ENCODE measurements at regions not wholly inside any gene's neighbourhood (a gene's known extent, or its start where the extent isn't known, plus 50 kb on each side); places are given as distances from the start of the nearest gene placed in this dataset.

DNA sequence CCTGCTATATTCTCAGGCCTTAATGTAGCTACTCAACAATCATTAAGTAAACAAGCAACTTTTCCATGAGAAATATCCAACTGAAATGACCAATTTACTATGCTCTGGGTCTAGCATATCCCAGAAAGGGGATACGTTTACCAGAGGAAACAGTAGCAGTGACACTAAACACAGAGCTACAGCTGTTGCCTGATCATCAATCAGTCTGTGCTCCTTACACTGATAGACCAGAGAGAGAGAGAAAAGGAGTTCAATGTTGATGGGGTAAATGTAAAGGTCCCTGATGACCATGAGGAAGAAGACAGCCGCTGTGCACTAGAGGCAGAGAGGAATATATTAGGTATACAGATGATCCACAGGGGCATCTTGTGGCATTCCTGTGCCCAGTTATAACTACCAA, 397.2 kb upstream of the USP15 start:
- DNase-seq = no peak

DNA sequence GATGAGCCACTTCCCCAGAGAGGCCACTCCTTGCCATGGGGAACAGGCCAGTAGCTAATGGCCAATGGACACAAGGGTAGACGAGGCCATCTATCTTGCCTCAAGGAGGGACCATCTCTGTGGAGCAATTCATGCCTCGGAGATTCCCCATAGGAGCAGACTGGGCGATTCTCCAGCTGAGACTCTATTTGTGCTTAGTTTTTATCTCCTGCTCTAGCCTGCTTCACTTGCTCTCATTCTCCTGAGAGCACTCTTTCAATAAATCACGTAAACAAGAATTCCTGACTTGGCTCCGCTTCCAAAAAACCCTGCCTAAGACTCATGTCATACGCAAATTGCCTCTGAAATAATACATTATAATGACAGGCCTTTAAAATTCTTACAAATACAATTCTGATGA, 396.4 kb upstream of the USP15 start:
- no peak for DNase-seq

DNA sequence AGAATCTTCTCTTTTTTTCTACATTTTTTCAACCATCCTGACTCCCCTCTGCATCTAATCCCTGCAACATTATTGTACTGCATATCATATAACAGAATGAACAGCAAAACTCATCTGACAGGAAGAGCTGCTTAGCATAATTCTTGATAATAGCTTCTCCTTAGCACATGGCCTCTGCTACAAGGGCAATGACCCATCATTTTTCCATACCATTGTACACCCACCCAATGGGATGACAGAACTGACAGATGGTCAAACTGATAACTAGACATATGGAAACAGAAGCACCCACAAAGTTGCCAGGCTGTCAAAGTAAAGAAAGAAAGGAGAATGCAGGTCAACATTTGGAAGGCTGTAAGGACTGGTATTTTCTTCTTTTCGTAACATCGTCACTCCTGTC, 390.4 kb upstream of the USP15 start:
- DNase-seq = no peak

DNA sequence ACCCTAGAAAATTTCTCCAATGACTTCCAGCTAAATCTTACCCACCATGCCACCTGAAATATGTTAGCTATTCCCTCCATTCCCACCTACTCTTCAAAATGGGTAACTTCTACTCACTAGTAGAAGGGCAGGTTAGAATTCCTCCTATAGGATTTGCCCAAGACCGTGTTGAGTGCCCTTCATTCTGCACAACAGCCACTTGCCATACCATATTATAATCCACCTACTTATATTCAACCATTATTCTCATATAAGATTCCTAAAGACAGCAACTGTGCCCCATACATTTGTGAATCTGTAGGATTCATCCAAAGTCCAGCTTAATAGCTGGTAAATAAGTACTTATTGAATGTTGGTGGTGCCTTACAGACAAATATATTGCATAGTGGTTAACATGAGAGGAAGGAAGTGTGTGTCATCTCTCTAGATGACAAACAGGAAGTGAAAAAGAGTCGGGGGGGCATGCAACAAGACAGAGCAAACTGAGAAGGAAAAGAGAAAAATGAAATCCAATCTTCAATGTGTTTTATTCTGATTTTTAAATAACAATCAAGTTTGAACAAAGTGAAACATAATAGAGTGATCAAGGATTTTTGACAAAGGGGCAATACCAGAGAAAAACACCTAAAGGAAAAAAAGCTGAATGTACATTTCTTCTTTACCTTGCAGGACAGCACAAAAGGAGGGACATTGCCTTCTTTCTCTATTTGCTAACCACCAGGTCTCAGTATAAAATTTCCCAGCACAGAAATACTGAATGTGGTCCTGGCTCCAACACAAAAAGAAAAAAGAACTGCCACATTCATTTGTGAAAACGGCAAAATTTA, 389.3 kb upstream of the USP15 start:
- DNase-seq = no peak

DNA sequence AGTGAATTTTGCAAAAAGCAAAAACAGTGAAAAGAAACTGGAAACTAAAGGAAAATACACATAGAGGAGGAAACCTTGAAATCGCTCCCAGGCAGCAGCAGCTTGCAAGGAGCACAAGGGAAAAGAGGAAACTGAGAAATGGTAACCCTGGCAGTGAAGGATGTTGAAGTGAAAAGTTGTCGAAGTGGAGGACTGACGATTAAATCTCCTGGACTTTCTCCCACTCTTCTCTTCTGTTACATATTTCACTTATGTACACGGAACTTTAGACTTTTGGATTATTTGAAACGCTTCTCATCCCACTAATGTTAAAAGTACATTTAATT, 388.8 kb upstream of the USP15 start:
- DNase-seq = no peak

DNA sequence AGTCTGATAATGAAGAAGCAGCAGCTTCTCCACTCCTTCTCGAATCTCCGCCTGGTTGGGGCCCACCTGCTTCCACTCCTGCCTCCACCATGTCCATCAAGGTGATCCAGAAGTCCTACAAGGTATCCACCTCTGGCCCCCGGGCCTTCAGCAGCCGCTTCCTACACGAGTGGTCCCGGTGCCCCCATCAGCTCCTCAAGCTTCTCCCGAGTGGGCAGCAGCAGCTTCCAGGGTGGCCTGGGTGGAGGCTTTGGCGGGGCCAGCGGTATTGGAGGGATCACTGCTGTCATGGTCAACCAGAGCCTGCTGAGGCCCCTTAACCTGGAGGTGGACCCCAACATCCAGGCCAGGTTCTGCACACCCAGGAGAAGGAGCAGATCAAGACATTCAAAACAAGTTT, 381.0 kb upstream of the USP15 start:
- no peak for DNase-seq

DNA sequence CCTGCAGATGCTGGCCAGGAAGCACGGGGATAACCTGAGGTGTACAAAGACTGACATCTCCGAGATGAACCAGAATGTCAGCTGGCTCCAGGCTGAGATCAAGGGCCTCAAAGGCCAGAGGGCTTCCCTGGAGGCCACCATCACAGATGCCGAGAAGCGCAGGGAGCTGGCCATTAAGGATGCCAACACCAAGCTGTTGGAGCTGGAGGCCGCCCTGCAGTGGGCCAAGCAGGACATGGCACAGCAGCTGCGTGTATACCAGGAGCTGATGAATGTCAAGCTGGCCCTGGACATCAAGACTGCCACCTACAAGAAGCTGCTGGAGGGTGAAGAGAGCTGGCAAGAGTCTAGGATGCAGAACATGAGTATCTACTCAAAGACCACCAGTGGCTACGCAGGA, 380.0 kb upstream of the USP15 start:
- no peak for DNase-seq

DNA sequence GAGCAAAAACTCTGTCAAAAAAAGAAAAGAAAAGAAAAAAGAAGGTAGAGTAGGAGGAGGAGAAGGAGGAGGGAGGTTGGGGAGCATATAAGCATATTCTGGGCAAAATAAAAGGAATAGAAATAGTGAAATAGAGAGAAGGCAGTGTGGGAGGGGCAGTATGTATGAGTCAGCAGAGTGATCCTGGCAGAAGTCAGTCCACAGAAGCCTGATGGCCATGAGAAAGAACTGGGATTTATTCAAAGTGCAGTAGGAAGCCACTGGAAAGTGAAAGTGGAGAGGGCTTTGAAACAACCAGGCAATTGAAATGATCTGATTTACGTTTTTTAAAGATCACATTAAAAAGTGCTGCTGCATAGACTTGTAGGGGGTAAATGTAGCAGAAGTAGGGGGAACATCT, 368.6 kb upstream of the USP15 start:
- no peak for DNase-seq

DNA sequence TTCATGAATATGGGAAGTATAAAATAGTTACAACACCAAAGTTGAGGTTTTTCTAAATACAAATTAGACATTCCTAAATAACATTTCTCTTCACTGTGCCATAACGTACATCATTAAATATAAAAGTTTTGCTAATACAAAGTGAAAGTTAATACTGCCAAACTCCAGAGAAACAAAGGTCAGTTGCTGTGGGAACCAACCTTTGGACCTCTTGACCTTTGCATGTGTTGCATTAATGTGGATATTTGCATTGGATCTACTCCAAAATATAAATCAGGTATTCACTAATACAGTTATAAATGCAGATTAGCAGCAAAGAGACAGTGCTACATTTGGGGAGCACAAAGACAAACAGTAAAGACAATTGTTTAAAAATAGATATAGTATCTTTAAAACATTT, 366.0 kb upstream of the USP15 start:
- no peak for DNase-seq

DNA sequence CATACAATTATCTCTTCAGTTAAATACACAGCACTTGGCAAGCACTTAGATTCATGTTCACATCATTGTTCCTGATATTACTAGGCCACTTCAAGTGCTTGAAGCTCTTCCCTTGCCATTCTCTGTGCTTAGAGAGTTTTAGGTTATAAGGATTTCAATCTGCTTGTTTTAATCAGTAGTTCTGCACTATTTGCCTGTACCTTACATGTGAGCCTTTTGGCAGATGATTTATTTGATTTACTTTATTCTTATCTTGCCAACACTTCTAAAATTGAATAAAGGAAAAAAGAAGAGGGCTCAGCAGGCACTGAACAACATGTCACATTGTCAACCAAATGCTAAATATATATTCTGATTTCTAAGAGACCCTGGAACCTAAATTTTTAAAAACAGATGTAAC, 363.8 kb upstream of the USP15 start:
- no peak for DNase-seq

DNA sequence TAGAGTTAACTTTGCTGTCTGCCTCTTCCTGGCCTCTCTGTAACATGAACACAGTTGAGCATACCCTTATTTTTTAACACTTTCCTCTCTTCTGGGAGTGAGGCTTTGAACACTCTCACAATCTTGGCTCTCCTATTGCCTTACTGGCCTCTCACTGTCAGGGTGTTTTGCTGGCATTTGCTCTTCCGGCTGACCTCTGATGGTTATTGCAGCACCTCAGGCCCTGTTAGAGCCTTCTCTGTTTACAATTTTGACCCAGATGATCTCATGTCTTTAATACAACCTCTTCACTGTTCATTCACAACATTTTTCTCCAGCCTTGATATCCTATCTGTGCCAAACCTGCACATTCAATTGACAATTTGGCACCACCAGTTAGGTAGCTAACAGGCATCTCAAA, 357.8 kb upstream of the USP15 start:
- DNase-seq = no peak

DNA sequence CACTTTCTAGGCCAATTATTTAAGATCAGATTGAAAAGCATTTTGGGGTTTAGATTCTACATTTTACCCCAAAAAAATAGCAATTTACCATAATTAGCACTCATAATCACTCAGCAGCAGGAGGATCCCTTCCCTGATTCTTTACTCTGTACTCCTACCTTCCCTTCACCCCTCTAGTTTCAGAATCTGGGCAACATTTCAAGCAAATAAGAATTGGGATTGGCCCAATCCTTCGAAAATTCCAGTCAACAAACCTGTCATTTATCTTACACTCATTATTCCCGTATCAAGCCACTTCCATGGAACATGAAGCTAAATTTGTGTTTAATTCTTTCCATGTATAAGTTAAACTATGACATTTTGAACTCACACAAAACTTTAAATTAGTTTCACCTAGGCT, 349.1 kb upstream of the USP15 start:
- DNase-seq = no peak

DNA sequence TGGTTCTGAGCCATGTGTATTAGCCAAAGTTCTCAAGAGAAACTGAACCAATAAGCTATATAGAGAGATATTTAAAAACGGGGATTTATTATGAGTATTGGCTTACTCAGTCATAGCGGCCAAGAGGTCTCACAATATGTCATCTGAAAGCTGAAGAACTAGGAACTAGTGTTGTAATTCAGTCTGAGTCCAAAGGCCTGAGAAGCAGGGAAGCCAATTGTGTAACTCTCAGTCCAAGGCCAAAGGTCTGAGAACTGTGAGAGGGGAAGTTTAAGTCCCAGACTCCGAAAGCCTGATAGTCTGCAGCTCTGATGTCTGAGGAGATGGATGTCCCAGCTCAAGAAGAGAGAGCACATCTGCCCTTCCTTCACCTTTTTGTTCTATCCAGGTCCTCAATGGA, 344.8 kb upstream of the USP15 start:
- DNase-seq = no peak

DNA sequence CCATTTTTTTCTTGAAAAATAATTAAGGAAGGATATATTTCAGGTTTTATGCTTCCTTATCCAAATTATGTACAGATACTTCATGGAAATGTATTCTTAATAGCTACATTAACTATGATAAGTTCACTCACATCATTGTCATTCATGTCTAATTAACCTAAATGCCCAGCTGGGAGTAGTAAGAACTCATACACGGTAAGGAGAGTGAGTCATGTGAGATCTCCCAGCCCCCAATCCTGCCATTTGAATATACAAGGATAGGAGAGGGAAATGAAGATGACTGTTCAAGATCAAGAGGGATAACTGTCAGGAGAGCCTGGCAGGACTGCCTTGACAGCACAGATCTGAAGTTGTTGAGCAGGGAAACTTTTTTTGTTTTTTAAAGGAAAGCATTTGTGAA, 343.4 kb upstream of the USP15 start:
- no peak for DNase-seq

DNA sequence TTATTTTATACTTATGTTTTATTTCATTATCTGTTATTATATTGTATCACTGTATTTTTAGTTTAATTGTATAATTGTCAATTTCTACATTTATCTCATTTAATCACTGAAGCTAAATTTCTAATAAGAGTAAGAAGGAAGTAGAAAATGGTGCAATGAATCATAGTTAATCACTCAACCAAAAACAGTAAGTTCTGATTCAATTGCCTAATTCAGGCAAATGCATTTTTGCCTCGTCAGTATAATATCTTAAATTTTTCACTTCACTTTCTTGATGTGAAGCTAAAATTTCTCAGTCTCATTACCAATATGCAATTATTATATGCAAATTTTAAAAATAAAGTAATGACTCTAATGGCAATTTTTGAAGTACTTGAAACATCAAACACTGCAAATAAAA, 340.5 kb upstream of the USP15 start:
- no peak for DNase-seq

DNA sequence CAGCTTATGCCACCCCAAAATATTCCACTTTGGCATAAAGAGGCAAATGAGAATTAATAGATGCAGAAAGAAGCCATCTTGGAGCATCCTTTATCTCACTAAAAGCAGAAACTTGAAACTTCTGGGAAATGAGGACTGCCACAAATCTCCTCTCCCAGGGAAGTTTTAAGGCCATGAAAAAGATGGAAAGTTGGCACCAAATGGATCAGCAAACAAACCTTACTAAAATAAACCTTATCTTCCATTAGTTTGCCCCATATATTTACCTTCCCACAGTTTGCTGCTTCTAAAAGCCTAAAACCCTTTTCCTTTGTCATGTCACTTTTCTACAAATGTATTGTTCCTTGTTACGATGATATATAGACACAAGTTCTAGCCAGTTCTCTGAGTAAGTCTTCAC, 340.0 kb upstream of the USP15 start:
- no peak for DNase-seq

DNA sequence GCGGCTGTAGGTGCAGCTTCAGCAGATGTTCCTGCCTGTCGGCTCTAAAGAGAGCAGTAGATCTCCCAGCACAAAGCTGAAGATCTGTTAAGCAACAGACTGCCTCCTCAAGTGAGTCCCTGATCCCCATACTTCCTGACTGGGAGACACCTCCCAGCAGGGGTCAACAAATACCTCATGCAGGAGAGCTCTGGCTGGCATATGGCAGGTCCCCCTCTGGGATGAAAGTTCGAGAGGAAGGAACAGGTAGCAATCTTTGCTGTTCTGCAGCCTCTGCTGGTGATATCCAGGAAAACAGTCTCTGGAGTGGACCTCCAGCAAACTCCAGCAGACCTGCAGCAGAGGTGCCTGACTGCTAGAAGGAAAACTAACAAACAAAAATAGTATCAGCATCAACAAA, 337.1 kb upstream of the USP15 start:
- no peak for DNase-seq

DNA sequence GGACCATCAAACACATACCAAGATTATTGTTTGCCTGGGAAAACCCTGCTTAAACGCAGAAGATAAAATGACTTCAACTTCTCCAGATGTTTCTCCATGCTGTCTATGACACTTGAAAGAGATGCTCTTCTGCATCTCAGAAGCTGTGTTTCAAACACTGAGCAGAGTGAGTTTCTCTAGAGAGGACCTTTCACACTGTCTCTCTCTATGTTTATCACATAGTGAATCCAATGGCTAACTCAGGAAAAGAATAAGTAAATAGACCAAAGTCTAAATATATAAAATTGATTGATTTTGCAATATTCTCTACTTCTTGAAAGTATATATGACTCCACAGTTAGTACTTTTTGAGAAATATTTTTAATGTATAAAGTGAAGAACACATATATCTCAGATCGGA, 325.6 kb upstream of the USP15 start:
- DNase-seq = no peak

DNA sequence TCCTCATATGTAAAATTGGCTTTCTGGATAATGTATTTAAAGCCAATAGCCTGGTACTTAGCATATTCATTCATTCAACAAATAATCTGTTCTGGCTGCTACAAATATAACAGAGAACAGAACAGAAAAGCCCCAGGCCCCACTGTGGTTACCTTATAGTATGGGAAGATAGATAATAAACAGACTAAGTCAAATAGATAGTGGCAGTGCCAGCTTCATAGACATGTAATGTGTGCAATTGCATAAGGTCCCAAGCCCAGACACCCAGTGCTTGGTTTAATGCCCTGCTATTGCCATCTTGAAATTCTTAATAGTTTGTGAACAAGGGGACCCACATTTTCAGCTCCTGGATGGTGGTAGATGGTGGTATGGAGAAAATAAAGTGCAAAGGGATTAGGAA, 320.2 kb upstream of the USP15 start:
- no peak for DNase-seq

DNA sequence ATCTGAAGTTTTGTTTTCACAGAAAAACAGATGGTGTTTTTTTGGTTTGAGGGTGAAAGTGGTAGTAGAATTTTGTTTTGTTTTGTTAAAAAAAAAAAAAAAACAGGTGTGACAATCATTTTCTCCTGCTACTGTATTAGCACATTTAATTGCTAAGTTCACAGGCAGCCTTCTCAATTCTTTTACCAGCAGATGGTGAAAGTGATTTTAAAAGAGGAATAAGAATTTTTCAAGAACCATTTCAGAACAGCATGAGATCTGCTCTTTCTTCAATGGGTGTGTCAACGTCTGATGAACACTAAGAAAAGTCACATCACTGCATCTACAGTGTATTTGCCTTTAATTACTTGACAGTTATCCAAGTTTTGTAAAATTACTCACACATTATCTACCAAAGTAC, 303.7 kb upstream of the USP15 start:
- DNase-seq = no peak

DNA sequence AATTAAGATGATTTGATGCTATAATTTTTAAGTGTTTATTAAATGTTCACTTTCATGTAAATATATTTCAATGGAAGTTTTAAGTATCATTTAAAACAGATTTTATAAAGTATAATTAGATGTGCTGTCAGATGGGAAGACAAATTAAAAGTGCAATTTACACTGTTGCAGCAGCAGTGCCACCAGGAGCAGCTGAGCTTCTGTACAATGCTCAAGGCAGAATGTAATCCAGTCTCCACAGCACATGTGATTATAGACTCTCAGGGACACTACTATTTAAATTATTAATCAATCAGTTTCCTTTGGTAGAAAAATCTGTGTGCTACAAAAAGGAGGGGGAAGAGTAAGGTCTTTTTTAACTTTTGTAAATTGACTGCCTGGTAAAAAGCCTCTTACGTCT, 285.7 kb upstream of the USP15 start:
- no peak for DNase-seq

DNA sequence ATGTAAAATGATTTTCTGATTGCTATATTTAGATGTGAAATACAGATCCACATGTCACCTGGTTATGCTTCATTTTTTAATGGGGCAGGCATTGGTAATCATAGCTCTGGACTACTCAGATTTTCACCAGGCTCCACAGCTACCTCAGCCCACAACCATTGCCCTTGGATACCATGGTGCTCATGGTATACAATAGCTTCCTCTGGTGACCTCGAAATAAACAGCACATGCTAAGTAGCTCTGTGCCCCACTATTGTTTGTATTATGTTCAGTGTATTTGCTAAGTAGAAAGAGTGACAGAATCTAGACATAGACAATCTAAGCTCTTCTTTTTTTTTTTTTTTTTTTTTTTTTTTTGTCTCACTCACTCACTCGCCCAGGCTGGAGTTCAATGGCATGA, 274.4 kb upstream of the USP15 start:
- DNase-seq = no peak

DNA sequence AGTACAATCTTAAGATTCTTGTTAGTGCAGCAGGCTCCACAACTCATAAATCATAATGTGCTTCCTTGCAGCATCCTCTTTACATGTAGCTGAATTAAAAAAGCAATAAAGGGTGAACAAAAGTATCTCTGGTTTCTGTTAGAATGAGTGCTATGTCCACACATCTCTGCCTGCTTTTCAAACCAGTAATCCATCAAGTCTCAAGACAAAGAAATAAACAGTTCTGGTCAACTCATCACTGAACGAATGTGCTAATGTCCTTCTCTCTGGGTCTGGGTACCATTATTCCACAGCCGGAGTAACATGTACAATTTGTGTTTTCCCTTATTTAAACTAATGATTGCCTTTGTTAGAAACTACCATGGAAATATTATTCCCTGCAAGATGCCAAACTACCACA, 273.0 kb upstream of the USP15 start:
- no peak for DNase-seq

DNA sequence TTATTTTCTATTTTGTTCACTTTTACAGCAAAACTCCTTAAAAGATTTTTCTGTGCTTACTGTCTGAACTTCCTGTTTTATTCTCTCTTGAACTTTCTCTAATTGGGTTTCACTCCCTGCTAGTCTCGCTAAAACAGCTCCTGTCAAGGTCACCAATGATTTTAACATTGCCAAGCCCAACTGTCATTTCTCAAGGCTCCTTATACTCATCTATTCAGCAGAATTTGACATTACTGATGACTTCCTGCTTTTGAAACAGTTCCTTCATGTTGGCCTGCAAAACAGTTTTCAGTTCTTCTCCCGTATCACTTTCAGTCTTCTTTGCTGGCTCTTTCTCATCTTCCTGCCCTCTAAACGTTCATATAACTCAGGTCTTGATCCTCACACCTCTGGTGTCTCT, 268.5 kb upstream of the USP15 start:
- no peak for DNase-seq

DNA sequence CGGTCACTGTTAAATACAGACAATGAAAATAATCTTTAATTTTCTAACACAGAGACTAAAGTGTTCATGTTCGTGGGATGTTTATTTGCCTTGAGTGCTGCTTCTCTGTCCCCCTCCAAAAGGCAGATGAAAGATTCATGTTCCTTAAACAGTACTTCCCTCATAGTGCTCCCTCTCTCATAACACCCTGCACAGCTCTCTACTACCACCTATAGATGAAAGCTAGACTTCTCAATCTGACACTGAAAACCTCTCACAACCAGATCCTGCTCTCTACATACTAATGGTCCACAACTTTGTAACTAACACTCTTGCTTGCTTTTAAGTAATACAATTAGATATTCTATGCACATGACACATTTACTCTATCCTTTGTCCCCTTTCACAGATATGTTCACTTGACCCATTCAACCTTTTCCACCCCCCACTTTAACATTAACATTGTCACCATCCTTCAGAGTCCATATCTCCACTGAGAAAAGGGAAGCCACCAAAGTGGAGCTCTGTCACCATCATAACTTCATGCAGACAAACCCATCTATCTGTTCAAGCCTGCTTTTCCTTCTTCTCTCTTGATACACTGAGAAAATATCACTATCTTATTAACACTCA, 266.4 kb upstream of the USP15 start:
- no peak for DNase-seq
